ENCODE measurements at regions not wholly inside any gene's neighbourhood (a gene's known extent, or its start where the extent isn't known, plus 50 kb on each side); places are given as distances from the start of the nearest gene placed in this dataset.
"Not testable (repeated sequence)": the region's sequence is repeated elsewhere in the genome, so short reads cannot be mapped to it uniquely, and the experiment has no call there.

DNA sequence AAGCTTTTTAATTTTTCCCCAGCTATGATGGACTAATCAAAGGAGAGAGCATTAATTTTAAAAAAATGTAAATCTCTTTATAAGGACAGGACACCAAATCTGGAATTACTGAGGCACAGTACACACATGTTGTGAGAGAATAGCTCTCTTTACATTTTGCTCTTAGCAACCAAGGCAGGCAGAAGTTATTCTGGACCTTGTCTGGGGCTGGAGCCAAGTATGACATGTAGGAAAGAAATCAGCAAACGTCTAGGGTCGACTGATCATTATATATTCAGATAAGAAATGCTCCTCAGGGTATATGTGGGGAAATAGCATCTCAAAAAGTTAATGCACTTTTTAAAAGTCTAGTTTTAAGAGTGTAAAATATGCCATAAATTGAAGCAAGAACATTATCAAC, 1330.0 kb upstream of the CELF4 start:
- DNase-seq: no peak

DNA sequence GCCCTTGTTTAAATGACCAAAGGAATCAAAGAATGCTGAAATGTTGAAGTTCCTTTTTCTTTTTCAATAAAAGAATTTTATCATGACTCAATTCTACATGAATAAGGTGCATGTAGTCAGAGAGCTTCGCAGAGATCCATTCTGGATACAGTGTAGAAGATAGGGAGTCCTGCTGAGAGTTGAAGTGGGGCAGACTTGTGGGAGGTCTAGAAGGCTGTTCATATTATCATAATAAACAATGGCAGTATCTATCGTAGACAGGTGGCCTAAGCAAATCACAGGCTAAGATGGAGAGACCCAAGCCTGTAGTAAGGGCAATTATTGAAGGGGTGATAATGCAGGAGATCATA, 1322.0 kb upstream of the CELF4 start:
- DNase-seq: no peak

DNA sequence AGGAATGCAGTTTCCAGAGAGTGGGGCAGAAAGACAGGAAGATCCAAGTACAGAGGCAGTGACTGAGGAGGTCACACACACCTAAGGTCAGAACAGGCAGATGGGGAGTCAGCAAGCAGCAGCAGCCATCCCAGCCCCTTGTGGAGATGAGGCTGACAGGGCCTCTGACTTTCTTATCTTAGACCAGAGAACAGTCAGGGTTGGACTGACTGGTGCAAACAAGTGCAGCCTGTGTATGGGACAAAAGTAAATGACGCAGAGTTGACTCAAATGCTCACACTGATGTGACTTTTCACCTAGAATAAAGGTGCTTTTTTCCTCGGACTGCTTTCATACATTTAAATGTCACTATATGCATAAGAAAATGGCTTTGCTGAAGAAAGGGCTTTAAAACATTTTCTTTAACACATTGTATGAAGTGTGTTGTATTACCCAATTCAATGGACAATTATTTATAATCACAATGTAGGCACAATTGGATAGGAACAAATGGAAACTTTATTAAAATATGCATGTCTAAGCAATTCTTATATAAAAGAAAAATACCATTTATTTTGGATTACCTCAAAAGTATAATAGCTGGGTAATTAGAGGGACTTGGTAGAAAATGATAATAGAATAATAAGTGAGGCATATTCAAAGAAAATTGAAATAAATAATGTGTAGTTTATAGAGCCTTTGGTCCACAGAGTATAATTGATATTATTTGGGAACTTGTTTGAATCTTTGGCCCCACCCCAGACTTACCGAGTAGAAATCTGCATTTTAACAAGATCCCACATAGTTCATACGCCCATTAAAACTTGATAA, 1321.5 kb upstream of the CELF4 start:
- DNase-seq: no peak

- DNase-seq: no peak
Observed at GRCh38 chr18:38886235-38886634, 1320.6 kb upstream of the CELF4 start.

DNA sequence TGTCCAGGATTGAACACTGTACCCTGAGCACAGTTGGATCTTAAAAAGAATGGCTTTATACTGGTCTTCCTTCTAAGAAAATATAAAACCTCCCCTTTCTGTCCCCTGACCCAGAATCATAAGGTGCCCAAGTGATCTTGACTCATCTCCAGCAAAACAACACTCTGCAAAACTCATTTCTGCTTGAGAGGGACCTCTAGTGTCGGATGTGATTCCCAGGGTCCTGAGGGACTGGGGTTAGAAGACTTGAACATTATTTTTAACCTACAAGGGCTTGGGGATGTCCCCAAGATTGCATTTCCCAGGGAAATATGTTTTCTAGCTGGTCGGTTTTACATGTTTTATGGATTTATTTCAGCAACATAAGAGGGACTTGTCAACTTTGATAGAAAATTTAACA, 1318.5 kb upstream of the CELF4 start:
- DNase-seq: no peak

- no peak for DNase-seq
Observed at GRCh38 chr18:38883111-38883510, 1317.5 kb upstream of the CELF4 start.

GRCh38 chr18:38879871-38880270, 1314.3 kb upstream of the CELF4 start:
- DNase-seq: no peak

DNA sequence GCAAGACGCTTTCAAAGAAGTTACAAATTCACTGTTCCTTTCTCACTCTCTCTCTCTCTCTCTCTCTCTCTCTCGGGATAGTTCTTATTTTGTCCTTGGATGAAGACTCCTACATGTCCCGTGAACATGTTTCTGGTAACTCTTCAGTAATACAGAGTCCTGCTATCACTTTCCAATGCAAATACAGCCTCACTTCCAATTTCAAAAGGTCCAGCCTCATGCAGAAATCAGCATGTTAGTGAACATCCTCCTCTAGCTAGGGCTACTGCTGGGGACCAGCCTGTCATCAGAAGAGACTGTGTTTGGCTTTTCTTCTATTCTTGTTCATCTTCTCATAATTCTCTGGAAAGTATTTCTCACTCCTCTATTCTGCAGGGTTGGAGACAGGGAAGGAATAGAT, 1306.7 kb upstream of the CELF4 start:
- DNase-seq: no peak

DNA sequence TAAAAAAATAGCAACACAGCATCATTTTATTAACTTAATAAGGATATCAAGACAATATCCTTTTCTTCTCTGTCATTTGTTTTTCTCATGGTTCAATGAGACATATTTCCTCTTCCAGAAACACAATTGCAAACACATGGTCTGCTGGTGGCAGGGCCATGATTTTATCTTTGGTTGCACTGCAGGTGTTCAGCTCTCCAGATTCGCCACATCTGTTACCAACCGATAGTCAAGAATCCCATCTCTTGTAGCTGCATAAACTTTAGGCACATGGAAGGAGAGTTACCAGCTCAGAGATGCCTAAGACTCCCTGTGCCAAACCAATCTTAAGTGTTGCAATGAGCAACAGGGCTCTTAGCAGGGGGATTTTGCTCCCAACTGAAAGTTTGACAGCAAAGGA, 1303.2 kb upstream of the CELF4 start:
- no peak for DNase-seq

DNA sequence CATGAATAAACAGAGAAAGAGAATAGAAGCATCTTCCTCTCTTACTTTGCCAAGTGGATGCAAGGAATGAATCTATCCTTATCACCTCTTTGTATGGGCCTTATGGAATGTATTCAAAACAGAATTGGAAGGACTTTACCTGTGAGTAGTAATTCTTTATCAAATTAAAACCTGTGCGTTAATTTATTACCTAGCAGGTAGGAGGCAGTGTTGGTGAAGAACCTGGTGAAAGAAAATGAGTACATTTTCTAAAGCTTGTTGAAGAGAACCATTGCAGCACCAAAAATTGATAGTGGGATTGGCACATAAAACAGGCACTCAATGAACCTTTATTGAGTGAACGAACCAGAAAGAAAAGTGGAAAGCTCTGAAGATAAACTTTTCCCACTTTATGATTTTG, 1302.1 kb upstream of the CELF4 start:
- DNase-seq: no peak

DNA sequence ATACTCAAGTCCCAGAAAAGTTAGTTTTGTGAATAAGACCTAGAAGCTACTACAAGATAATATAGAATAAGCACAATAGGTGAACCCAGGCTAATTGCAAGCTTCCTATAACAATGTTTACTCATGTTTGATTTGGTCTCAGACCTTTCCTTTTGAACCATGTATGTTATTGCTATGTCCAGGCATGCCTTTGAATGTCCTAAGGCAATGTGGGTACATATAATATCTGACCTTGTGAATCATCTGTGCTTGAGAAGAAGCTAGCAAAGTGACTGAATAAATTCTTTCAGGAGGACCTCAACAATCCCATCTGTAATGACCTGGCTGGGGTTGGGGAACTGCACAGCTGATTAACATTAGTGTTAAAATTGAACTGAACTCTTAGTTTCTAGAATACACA, 1285.9 kb upstream of the CELF4 start:
- no peak for DNase-seq

- DNase-seq: no peak
Observed at GRCh38 chr18:38847326-38847725, 1281.7 kb upstream of the CELF4 start.

DNA sequence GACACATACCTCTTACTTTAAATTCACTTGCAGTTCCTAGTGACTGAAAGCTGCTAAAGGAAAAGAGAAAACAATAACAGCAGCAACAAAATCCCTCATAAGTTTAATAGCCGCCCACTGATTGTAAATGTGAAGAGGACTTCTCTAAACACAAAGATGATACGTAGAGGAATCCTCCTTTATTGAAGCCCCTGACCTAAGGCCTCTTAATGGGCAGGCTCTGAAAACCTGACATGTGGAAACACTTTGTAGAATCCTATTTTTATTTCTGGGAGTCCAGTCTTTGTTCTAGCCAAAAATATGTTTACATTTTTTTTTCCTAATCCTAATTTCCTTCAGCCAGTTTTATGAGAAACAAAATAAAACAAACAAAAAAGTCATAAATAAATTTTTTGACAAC, 1277.7 kb upstream of the CELF4 start:
- no peak for DNase-seq

DNA sequence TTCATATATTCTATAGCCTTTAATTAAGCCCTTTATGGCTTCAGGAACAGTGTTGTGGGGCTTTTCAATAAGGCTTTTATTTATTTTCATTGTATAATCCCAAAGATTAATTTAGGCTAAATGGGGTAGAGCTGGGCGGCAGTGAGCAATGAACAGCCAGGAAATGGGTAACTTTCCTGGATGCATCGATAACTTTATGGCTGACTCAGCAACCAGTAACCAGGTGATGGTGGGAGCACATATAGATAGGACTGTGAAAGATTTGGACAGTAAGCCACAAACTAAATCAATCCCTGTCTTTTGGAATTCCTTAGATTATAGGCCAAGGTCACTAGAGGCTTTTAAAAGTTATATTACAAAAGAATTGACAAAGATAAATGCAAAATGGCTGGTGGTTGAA, 1260.6 kb upstream of the CELF4 start:
- no peak for DNase-seq

- no peak for DNase-seq
Observed at GRCh38 chr18:38811209-38811608, 1245.6 kb upstream of the CELF4 start.

DNA sequence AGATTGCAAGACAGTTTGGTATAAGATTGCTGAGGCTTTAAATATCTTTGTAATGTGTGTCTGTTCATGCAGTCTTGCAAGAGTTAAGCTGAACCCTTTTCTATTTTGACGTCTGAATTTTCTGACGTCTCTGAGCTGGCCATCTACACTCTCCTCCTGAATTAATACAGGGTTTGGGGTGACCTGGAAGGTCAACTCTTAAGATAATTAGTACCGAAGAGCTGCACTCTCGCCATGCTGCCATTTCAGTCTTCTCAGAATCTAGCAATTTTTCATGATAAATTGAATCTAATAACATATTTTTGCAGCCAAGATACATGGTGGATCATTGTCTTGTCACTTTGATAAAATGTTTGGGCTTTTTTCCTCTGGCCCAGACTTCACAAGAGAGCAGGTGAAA, 1245.2 kb upstream of the CELF4 start:
- no peak for DNase-seq

DNA sequence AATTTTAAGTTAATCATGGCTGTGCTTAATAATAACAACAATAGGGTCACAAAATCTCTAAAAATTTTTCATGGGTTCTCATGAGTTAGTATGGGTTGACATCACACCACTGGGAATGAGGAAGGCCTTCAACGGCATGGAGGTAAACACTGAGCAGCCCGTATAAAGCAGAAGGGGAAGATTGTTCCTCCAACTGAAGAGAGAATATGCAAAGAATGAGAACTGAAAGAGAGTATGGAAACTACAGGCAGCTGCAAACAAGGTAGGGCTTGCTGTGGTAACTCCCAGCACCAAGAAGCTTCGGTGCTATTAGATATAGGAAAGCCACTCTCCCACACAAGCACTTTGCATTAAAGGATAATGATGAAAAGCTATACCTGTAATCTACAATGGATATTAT, 1242.3 kb upstream of the CELF4 start:
- no peak for DNase-seq

- DNase-seq: no peak
Observed at GRCh38 chr18:38805256-38805655, 1239.7 kb upstream of the CELF4 start.

- DNase-seq: no peak
Observed at GRCh38 chr18:38801640-38802039, 1236.0 kb upstream of the CELF4 start.

GRCh38 chr18:38796762-38797161, 1231.2 kb upstream of the CELF4 start:
- DNase-seq: no peak

- DNase-seq: no peak
Observed at GRCh38 chr18:38792731-38793130, 1227.1 kb upstream of the CELF4 start.

- DNase-seq: no peak
Observed at GRCh38 chr18:38790786-38791185, 1225.2 kb upstream of the CELF4 start.

DNA sequence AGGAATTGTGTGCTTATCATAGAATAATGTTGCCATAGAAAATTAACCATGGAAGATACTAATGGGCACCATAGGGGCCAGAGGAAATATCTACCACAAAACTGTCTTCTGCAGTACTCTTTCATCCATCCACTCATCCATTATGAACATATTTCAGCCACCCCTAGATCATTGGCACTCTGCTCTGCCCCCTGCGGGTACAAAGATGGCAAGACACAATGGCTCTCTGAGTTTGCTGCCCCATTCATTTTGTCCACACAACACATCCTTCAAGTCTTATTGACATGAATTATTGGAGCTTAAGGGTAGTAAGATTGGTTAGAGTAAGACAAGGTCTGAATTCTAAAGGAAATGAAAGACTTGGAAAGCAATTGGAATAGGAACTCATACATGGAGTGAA, 1224.7 kb upstream of the CELF4 start:
- no peak for DNase-seq

DNA sequence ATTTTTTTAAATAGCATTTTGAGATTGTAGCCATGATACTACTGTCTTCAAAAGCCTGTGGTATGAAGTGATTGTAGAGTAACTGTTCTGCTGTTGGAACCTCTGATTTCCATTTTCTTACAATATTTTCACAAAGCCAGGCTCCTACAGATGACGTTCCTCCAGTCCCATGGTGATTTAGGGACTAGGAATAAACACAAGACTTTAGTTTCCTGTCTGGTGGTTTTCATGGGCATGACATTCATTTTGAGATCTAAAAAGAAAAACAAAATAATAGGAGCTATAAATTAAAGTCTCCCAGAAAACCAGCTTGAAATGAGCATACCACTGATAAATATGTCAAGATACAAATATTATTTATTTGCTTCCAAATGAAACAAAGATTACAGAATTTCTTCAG, 1223.5 kb upstream of the CELF4 start:
- no peak for DNase-seq

GRCh38 chr18:38786906-38787305, 1221.3 kb upstream of the CELF4 start:
- DNase-seq: no peak

DNA sequence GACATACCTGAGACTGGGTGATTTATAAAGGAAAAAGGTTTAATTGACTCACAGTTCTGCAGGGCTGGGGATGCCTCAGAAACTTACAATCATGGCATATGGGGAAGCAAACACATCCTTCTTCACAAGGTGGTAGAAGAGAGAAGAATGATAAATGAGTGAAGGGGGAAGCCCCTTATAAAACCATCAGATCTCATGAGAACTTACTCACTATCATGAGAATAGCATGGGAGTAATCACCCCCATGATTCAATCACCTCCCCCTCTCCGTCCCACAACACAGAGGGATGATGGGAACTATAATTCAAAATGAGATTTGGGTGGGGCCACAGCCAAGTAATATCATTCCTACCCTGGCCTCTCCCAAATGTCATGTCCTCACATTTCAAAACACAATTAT, 1206.0 kb upstream of the CELF4 start:
- DNase-seq: not testable (repeated sequence)

All from GDM1 (cell line).